ENCODE measurements at regions not wholly inside any gene's neighbourhood (a gene's known extent, or its start where the extent isn't known, plus 50 kb on each side); places are given as distances from the start of the nearest gene placed in this dataset.

DNA sequence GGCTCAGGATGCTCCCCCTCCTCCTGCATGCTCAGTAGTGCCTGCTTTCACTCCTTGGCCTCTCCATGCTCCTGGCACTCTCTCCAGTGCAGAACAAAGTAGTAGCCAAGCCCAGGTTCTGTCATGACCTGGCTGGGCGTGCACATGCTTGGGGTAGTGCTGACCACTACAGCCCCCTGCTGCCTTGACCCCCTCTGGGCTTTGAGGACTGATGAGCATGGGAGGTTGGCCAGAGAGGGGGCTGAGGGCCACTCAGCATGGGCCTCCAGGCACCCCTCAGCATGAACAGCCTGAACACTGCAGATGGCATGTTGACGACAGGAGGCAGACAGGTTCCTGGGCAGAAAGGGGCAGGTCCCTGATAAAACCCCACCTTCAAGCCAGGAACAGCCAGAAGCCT lies 935.7 kb upstream of the PRMT6 start:
- TF ChIP-seq, protein P1, sequence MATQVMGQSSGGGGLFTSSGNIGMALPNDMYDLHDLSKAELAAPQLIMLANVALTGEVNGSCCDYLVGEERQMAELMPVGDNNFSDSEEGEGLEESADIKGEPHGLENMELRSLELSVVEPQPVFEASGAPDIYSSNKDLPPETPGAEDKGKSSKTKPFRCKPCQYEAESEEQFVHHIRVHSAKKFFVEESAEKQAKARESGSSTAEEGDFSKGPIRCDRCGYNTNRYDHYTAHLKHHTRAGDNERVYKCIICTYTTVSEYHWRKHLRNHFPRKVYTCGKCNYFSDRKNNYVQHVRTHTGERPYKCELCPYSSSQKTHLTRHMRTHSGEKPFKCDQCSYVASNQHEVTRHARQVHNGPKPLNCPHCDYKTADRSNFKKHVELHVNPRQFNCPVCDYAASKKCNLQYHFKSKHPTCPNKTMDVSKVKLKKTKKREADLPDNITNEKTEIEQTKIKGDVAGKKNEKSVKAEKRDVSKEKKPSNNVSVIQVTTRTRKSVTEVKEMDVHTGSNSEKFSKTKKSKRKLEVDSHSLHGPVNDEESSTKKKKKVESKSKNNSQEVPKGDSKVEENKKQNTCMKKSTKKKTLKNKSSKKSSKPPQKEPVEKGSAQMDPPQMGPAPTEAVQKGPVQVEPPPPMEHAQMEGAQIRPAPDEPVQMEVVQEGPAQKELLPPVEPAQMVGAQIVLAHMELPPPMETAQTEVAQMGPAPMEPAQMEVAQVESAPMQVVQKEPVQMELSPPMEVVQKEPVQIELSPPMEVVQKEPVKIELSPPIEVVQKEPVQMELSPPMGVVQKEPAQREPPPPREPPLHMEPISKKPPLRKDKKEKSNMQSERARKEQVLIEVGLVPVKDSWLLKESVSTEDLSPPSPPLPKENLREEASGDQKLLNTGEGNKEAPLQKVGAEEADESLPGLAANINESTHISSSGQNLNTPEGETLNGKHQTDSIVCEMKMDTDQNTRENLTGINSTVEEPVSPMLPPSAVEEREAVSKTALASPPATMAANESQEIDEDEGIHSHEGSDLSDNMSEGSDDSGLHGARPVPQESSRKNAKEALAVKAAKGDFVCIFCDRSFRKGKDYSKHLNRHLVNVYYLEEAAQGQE (IDR thresholded peaks at IDR 0.05; ENCODE audit: insufficient read depth in 1 of 2, low read depth in 2 of 2, low read length in 2 of 2), result no peak
- TF ChIP-seq POLR2AphosphoS5 (IDR thresholded peaks at IDR 0.05; ENCODE audit: low read depth, low read length), result no peak
- TF ChIP-seq FOXP2 (optimal IDR thresholded peaks at IDR 0.05; ENCODE audit: borderline replicate concordance, extremely low read depth, extremely low read length, insufficient read depth), result no peak
- TF ChIP-seq SIN3A (IDR thresholded peaks at IDR 0.05; ENCODE audit: borderline replicate concordance, insufficient read depth, low read length), result no peak
- no peak for TF ChIP-seq TAF1 (IDR thresholded peaks at IDR 0.05; ENCODE audit: borderline replicate concordance, insufficient read depth, low read length)

DNA sequence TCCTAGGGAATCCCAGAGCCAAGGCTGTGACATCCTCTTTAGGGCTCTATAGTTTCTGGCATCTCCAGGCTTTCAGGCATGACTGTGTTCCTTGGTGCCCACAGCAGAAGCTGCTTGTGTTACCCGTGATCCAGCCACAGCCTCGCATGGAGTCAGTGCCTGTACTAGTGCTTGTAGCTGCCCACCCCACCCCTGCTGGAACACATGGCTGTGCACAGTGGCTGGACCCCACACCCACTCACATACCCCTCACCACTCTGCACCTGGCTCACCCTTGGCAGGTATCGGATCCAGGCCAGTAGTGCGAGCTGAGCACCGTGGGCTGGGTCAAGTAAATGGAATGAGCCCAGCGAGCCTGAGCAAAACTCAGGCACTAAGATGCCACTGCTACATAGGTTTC lies 934.7 kb upstream of the PRMT6 start:
- no peak for TF ChIP-seq SIN3A (IDR thresholded peaks at IDR 0.05; ENCODE audit: borderline replicate concordance, insufficient read depth, low read length)
- no peak for TF ChIP-seq POLR2AphosphoS5 (IDR thresholded peaks at IDR 0.05; ENCODE audit: low read depth, low read length)
- TF ChIP-seq, protein P1 (IDR thresholded peaks at IDR 0.05; ENCODE audit: insufficient read depth in 1 of 2, low read depth in 2 of 2, low read length in 2 of 2), result no peak
- TF ChIP-seq FOXP2 (optimal IDR thresholded peaks at IDR 0.05; ENCODE audit: borderline replicate concordance, extremely low read depth, extremely low read length, insufficient read depth), result no peak
- no peak for TF ChIP-seq TAF1 (IDR thresholded peaks at IDR 0.05; ENCODE audit: borderline replicate concordance, insufficient read depth, low read length)

DNA sequence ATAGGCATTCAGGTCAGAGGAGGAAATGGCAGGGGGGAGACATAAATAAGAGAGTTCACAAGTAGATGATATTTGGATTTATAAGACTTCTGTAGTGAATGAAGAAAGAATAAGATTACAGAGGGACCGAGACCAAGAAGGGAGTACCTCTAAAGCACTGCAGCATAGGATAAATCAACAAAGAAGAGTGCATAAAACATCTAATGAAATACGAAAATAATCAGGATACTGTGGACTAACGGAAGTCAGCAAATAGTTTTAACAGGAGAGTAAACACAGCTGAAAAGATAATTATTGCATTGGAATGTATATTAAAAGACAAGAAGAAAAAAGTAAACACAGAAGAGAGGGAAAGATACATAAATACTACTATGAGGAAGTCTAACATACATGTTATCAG lies 921.9 kb upstream of the PRMT6 start:
- TF ChIP-seq TAF1 (IDR thresholded peaks at IDR 0.05; ENCODE audit: borderline replicate concordance, insufficient read depth, low read length) (no peak), SIN3A (IDR thresholded peaks at IDR 0.05; ENCODE audit: borderline replicate concordance, insufficient read depth, low read length) (no peak), FOXP2 (optimal IDR thresholded peaks at IDR 0.05; ENCODE audit: borderline replicate concordance, extremely low read depth, extremely low read length, insufficient read depth) (no peak), POLR2AphosphoS5 (IDR thresholded peaks at IDR 0.05; ENCODE audit: low read depth, low read length) (no peak)
- TF ChIP-seq, protein P1 (IDR thresholded peaks at IDR 0.05; ENCODE audit: insufficient read depth in 1 of 2, low read depth in 2 of 2, low read length in 2 of 2), result no peak

DNA sequence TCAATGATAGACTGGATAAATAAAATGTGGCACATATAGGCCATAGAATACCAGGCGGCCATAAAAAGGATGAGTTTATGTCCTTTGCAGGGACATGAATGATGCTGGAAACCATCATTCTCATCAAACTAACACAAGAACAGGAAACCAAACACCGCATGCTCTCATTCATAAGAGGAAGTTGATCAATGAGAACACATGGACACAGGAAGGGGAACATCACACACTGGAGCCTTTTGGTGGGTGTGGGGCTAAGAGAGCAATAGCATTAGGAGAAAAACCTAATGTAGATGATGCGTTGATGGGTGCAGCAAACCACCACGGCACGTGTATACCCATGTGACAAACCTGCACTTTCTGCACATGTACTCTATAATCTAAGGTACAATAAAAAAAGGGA lies 883.4 kb upstream of the PRMT6 start:
- TF ChIP-seq POLR2AphosphoS5 (IDR thresholded peaks at IDR 0.05; ENCODE audit: low read depth, low read length), result no peak

GRCh38 chr1:106178791-106179190 lies 877.7 kb upstream of the PRMT6 start:
- no peak for TF ChIP-seq SIN3A (IDR thresholded peaks at IDR 0.05; ENCODE audit: borderline replicate concordance, insufficient read depth, low read length)
- no peak for TF ChIP-seq FOXP2 (optimal IDR thresholded peaks at IDR 0.05; ENCODE audit: borderline replicate concordance, extremely low read depth, extremely low read length, insufficient read depth)
- TF ChIP-seq POLR2AphosphoS5 (IDR thresholded peaks at IDR 0.05; ENCODE audit: low read depth, low read length), result no peak
- TF ChIP-seq TAF1 (IDR thresholded peaks at IDR 0.05; ENCODE audit: borderline replicate concordance, insufficient read depth, low read length), result no peak
- TF ChIP-seq, protein P1 (IDR thresholded peaks at IDR 0.05; ENCODE audit: insufficient read depth in 1 of 2, low read depth in 2 of 2, low read length in 2 of 2), result no peak
